GM12878 (cell line): ENCODE measurements at regions not wholly inside any gene's neighbourhood (a gene's known extent, or its start where the extent isn't known, plus 50 kb on each side); places are given as distances from the start of the nearest gene placed in this dataset.
A peak's percentile ranks its signal among the peaks of the same experiment; 100 is the strongest.

Experiments
- ATAC-seq: fragments of 200-7000 bp; cut with Tn5 transposase; 3 replicates; pipeline ENCODE4 v1.9.1; 2020; ENCODE audit warnings: mild to moderate bottlenecking, moderate library complexity
- BruUV-seq: library from RNA; stranded (reverse); fragments of 400-500 nt; replicated peaks from 2 replicates; lab custom pipeline; 2021; lab: Mats Ljungman, UMichigan
- CTCF ChIA-PET: fragments of 300-600 bp; sonication (Branson Sonifier 250); formaldehyde crosslinking; extraction: SDS; loops from one replicate; lab custom pipeline; 2021; ENCODE audit warnings: inconsistent platforms; lab: Yijun Ruan, JAX
- POLR2A ChIA-PET: fragments of 350-600 bp; formaldehyde crosslinking; extraction: SDS; loops from one replicate; lab custom pipeline; 2021; ENCODE audit warnings: inconsistent platforms; lab: Charles Lee
- RAD21 ChIA-PET: fragments of 300-600 bp; sonication (Branson Sonifier 250); formaldehyde crosslinking; loops from one replicate; lab custom pipeline; 2023; ENCODE audit warnings: antibody characterized with exemption; ENCODE audit not compliant: unreplicated experiment; lab: Charles Lee
- SMC1A ChIA-PET: fragments of 300-600 bp; sonication (Branson Sonifier 250); formaldehyde crosslinking; loops from one replicate; lab custom pipeline; 2023; ENCODE audit not compliant: unreplicated experiment, uncharacterized antibody; lab: Charles Lee
- DNase-seq: peaks from one replicate; pipeline ENCODE4 v3.0.0-alpha.2; 2011; ENCODE audit warnings: low read depth, low spot score
- FAIRE-seq: peaks from 3 replicates; lab custom pipeline; 2011; peaks lifted over from hg19 to GRCh38; lab: Jason Lieb, UNC
- H2AFZ ChIP-seq: 2 replicates; pipeline ENCODE4 v1.6.0; 2011; ENCODE audit warnings: low read depth, low read length, control low read depth; ENCODE audit not compliant: control insufficient read depth
- H3K27ac ChIP-seq: 2 replicates; pipeline ENCODE4 v1.5.1; 2011; ENCODE audit warnings: control low read depth; ENCODE audit not compliant: control insufficient read depth, insufficient read depth
- H3K27me3 ChIP-seq, 2 experiments: replicated peaks in 1 of 2; 2 replicates each; pipeline versions ENCODE4 v1.6.0 to v1.6.1; 2011; ENCODE audit warnings: low read length in 1 of 2; ENCODE audit not compliant: control insufficient read depth in 2 of 2, insufficient read depth in 2 of 2
- H3K36me3 ChIP-seq, 2 experiments: 2 replicates each; pipeline ENCODE4 v1.5.1; 2011; ENCODE audit warnings: low read length in 1 of 2; ENCODE audit not compliant: control insufficient read depth in 2 of 2, insufficient read depth in 2 of 2
- H3K4me1 ChIP-seq: 2 replicates; pipeline ENCODE4 v1.6.1; 2011; ENCODE audit warnings: mild to moderate bottlenecking, low read length, moderate library complexity, mixed read lengths; ENCODE audit not compliant: control insufficient read depth, insufficient read depth
- H3K4me2 ChIP-seq: 2 replicates; pipeline ENCODE4 v1.6.0; 2011; ENCODE audit warnings: control low read depth; ENCODE audit not compliant: control insufficient read depth, insufficient read depth
- H3K4me3 ChIP-seq: fragments of 200-600 bp; sonication (generic); 2 replicates; pipeline ENCODE4 v1.5.1; 2016
- H3K79me2 ChIP-seq: 2 replicates; pipeline ENCODE4 v1.6.0; 2011; ENCODE audit warnings: low read length; ENCODE audit not compliant: control insufficient read depth, insufficient read depth
- H3K9ac ChIP-seq: 2 replicates; pipeline ENCODE4 v1.8.0; 2011; ENCODE audit warnings: low read length, control low read depth, mixed read lengths; ENCODE audit not compliant: control insufficient read depth, insufficient read depth
- H3K9me3 ChIP-seq: replicated peaks from 3 replicates; pipeline ENCODE4 v1.5.1; 2011; ENCODE audit warnings: mild to moderate bottlenecking, low read length; ENCODE audit not compliant: control insufficient read depth, insufficient read depth
- H4K20me1 ChIP-seq: 2 replicates; pipeline ENCODE4 v1.6.0; 2011; ENCODE audit not compliant: control insufficient read depth, insufficient read depth
- CBFB ChIP-seq: IDR thresholded peaks from 2 replicates; pipeline ENCODE4 v1.6.1; 2016; ENCODE audit warnings: antibody characterized with exemption, low read depth
- CHD2 ChIP-seq: IDR thresholded peaks from 2 replicates; pipeline ENCODE4 v1.6.1; 2011; ENCODE audit warnings: low read depth, low read length, improper control_type of control experiment, borderline replicate concordance
- EED ChIP-seq: sonication (generic); IDR thresholded peaks from 2 replicates; pipeline ENCODE4 v1.6.1; 2016; ENCODE audit warnings: antibody characterized with exemption, low read depth
- GATAD2B ChIP-seq: fragments of 450-650 bp; conservative IDR thresholded peaks from 2 replicates; pipeline ENCODE4 v1.6.1; 2017; ENCODE audit warnings: low read depth, mild to moderate bottlenecking, moderate library complexity
- HCFC1 ChIP-seq: fragments of 150-350 bp; IDR thresholded peaks from 2 replicates; pipeline ENCODE4 v1.6.1; 2014; ENCODE audit warnings: low read length
- KLF5 ChIP-seq: fragments of 450-650 bp; IDR thresholded peaks from 2 replicates; pipeline ENCODE4 v1.6.1; 2014; ENCODE audit warnings: mild to moderate bottlenecking; ENCODE audit not compliant: partially characterized antibody
- POU2F2 ChIP-seq: IDR thresholded peaks from 3 replicates; pipeline ENCODE4 v1.6.1; 2011; ENCODE audit warnings: low read depth, mild to moderate bottlenecking, low read length, borderline replicate concordance
- RBBP5 ChIP-seq: fragments of 200-600 bp; sonication (generic); conservative IDR thresholded peaks from 2 replicates; pipeline ENCODE4 v1.6.1; 2016
- SIN3A ChIP-seq: IDR thresholded peaks from 2 replicates; pipeline ENCODE4 v1.6.1; 2012; ENCODE audit warnings: low read depth, low read length, improper control_type of control experiment
- STAT3 ChIP-seq: IDR thresholded peaks from 2 replicates; pipeline ENCODE4 v1.6.1; 2011; ENCODE audit warnings: low read depth, low read length, improper control_type of control experiment
- ZNF24 ChIP-seq: fragments of 450-650 bp; IDR thresholded peaks from 2 replicates; pipeline ENCODE4 v1.6.1; 2017; ENCODE audit warnings: antibody characterized with exemption, mild to moderate bottlenecking
- ZNF274 ChIP-seq: IDR thresholded peaks from one replicate; pipeline ENCODE4 v1.8.0; 2011; ENCODE audit not compliant: insufficient read length, insufficient read depth
- WGBS: methylation state at CpG from one replicate; pipeline ENCODE4 v1.1.6; 2016; ENCODE audit warnings: low lambda C conversion rate; ENCODE audit not compliant: insufficient replicate concordance, insufficient coverage; ENCODE audit errors: missing lambda C conversion rate; 5-methylcytosine and 5-hydroxymethylcytosine counted together
- in situ Hi-C: fragments of 300-500 bp; cut with MboI; formaldehyde crosslinking; loops from 9 replicates; pipeline ENCODE4 v1.14.3; 2018; ENCODE audit warnings: mixed read lengths
- intact Hi-C: fragments of 100-400 bp; cut with micrococcal nuclease; formaldehyde crosslinking; loops from one replicate; pipeline ENCODE4 v1.14.2; 2022; ENCODE audit not compliant: unreplicated experiment
- TF ChIP-seq, protein P1 (sequence below): fragments of 450-650 bp; IDR thresholded peaks from 2 replicates; pipeline ENCODE4 v1.6.1; 2018; ENCODE audit warnings: mild to moderate bottlenecking, low read depth, moderate library complexity; ENCODE audit not compliant: partially characterized antibody
- TF ChIP-seq, protein P2 (sequence below): IDR thresholded peaks from 2 replicates; pipeline ENCODE4 v1.6.1; 2011; ENCODE audit warnings: borderline replicate concordance, low read depth, mild to moderate bottlenecking, moderate library complexity, mixed read lengths, low read length; ENCODE audit not compliant: insufficient read depth; ENCODE audit errors: extremely low read length

DNA sequence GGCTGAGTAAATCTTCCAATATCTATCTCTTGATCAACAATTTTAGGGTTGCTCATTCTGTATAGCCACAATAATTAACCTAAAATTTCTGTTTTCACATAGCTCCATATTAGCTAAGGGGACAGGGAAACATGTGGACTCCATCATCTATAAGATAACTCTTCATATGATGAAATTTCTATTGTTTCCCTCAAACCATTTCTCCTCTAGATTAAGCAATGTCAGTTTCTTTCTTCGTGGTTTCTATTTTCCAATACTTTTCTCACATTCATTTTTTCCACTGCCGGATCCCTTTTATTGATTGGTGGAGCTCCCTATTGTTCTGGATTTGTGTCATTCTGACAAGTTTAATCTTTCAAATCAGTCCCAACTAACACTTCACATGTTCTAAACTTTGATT, 1221.3 kb upstream of the ZEB2 start (continued):
- TF ChIP-seq, protein P1, sequence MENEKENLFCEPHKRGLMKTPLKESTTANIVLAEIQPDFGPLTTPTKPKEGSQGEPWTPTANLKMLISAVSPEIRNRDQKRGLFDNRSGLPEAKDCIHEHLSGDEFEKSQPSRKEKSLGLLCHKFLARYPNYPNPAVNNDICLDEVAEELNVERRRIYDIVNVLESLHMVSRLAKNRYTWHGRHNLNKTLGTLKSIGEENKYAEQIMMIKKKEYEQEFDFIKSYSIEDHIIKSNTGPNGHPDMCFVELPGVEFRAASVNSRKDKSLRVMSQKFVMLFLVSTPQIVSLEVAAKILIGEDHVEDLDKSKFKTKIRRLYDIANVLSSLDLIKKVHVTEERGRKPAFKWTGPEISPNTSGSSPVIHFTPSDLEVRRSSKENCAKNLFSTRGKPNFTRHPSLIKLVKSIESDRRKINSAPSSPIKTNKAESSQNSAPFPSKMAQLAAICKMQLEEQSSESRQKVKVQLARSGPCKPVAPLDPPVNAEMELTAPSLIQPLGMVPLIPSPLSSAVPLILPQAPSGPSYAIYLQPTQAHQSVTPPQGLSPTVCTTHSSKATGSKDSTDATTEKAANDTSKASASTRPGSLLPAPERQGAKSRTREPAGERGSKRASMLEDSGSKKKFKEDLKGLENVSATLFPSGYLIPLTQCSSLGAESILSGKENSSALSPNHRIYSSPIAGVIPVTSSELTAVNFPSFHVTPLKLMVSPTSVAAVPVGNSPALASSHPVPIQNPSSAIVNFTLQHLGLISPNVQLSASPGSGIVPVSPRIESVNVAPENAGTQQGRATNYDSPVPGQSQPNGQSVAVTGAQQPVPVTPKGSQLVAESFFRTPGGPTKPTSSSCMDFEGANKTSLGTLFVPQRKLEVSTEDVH, result no peak
- TF ChIP-seq SIN3A (no peak), HCFC1 (no peak), CHD2 (no peak), KLF5 (no peak), STAT3 (no peak), GATAD2B (no peak), RBBP5 (no peak), CBFB (no peak), ZNF274 (no peak)

DNA sequence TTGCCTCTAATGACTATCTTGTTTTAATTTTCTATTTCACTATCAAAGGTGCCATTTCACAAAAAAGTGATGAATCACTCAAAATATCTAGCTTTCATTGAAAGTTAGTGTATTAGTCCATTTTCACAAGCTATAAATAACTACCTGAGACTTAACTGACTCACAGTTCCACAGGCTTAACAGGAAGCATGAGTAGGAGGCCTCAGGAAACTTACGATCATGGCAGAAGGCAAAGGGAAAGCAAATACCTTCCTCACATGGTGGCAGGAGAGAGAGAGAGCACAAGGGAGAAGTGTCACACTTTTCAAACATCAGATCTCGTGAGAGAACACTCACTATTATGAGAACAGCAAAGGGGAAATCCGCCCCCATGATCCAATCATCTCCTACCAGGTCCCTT, 1220.4 kb upstream of the ZEB2 start:
- POLR2A ChIA-PET, result no interaction called here
- CTCF ChIA-PET, result interaction anchor here (1.4 to 1.5 kb wide), 2 partner anchors 9 to 11 kb away, joined by 3 to 4 read pairs; no protein-coding TSS in a partner anchor
- RAD21 ChIA-PET, result no interaction called here
- no peak overlapping the region for H3K27ac ChIP-seq
- WGBS, result 38% methylated on average over 3 of the region's 3 CpGs
- H3K36me3 ChIP-seq, result no peaks in the 10 kb centered on the region
- peak; percentile 13 for FAIRE-seq
- H2AFZ ChIP-seq, result no peak overlapping the region
- no peaks in the 10 kb centered on the region for H3K9me3 ChIP-seq
- H3K4me1 ChIP-seq, result 0 out of 2 replicates have a peak, but pooled peaks cover 2% of the 10 kb centered on the region
- no peaks in the 10 kb centered on the region for H3K27me3 ChIP-seq
- no peak overlapping the region for H3K4me3 ChIP-seq
- no peak overlapping the region for H3K4me2 ChIP-seq
- no peak for ATAC-seq
- no TSS peak for BruUV-seq
- no peaks in the 10 kb centered on the region for H4K20me1 ChIP-seq
- intact Hi-C loops (no loop called here), in situ Hi-C loops (no loop called here)
- no peak for DNase-seq
- SMC1A ChIA-PET, result interaction anchor here (1.4 kb wide), 1 partner anchor 11 kb away, joined by 3 read pairs; no protein-coding TSS in a partner anchor
- H3K9ac ChIP-seq, result no peak overlapping the region
- H3K79me2 ChIP-seq, result no peaks in the 10 kb centered on the region
- TF ChIP-seq ZNF24 (no peak), EED (0 out of 2 replicates have a peak, but pooled peaks have one; percentile 15), POU2F2 (no peak)
- TF ChIP-seq, protein P2, sequence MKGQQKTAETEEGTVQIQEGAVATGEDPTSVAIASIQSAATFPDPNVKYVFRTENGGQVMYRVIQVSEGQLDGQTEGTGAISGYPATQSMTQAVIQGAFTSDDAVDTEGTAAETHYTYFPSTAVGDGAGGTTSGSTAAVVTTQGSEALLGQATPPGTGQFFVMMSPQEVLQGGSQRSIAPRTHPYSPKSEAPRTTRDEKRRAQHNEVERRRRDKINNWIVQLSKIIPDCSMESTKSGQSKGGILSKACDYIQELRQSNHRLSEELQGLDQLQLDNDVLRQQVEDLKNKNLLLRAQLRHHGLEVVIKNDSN, result no peak
